ENCODE measurements at regions not wholly inside any gene's neighbourhood (a gene's known extent, or its start where the extent isn't known, plus 50 kb on each side); places are given as distances from the start of the nearest gene placed in this dataset.

- POLR2A ChIA-PET = no interaction called here
- TF ChIP-seq CTCF (IDR thresholded peaks at IDR 0.05; ENCODE audit: low read depth, low read length) = no peak
- no peaks in the 10 kb centered on the region for H3K9me3 ChIP-seq (ENCODE audit: control insufficient read depth, insufficient read depth, low read length)
- DNase-seq (ENCODE audit: low read depth, low spot score) = no peak
- CTCF ChIA-PET = interaction anchor here (1.0 to 2.2 kb wide), 3 partner anchors 8 to 542 kb away, joined by 3 to 10 read pairs (median 7); no protein-coding TSS in a partner anchor
- H3K27ac ChIP-seq (ENCODE audit: low read depth, low read length) = no peak overlapping the region
- H3K4me3 ChIP-seq (ENCODE audit: low read depth, low read length) = no peak overlapping the region
- peaks cover 2% of the 10 kb centered on the region for H3K27me3 ChIP-seq (ENCODE audit: control insufficient read depth, insufficient read depth, low read length)
These were observed 102.3 kb upstream of the CYRIA start for GRCh38 chr2:16767789-16768476.

- H3K4me3 ChIP-seq (ENCODE audit: low read depth, low read length) = no peak overlapping the region
- ChIA-PET CTCF (no interaction called here), POLR2A (no interaction called here)
- DNase-seq (ENCODE audit: low read depth, low spot score) = no peak
- no peak overlapping the region for H3K27ac ChIP-seq (ENCODE audit: low read depth, low read length)
- no peaks in the 10 kb centered on the region for H3K9me3 ChIP-seq (ENCODE audit: control insufficient read depth, insufficient read depth, low read length)
- no peak for TF ChIP-seq CTCF (IDR thresholded peaks at IDR 0.05; ENCODE audit: low read depth, low read length)
- H3K27me3 ChIP-seq (ENCODE audit: control insufficient read depth, insufficient read depth, low read length) = peaks cover 2% of the 10 kb centered on the region
These were observed 99.7 kb upstream of the CYRIA start for GRCh38 chr2:16765356-16765755.

- Histone ChIP-seq H3K27ac (ENCODE audit: low read depth, low read length) (no peak overlapping the region), H3K4me3 (ENCODE audit: low read depth, low read length) (no peak overlapping the region), H3K9me3 (ENCODE audit: control insufficient read depth, insufficient read depth, low read length) (no peaks in the 10 kb centered on the region), H3K27me3 (ENCODE audit: control insufficient read depth, insufficient read depth, low read length) (peaks cover 2% of the 10 kb centered on the region)
- no peak for DNase-seq (ENCODE audit: low read depth, low spot score)
- ChIA-PET CTCF (no interaction called here), POLR2A (no interaction called here)
- no peak for TF ChIP-seq CTCF (IDR thresholded peaks at IDR 0.05; ENCODE audit: low read depth, low read length)
These were observed 98.9 kb upstream of the CYRIA start for GRCh38 chr2:16764487-16764886.

- no peak overlapping the region for H3K4me3 ChIP-seq (ENCODE audit: low read depth, low read length)
- no peak for TF ChIP-seq CTCF (IDR thresholded peaks at IDR 0.05; ENCODE audit: low read depth, low read length)
- peaks cover 2% of the 10 kb centered on the region for H3K27me3 ChIP-seq (ENCODE audit: control insufficient read depth, insufficient read depth, low read length)
- no peak for DNase-seq (ENCODE audit: low read depth, low spot score)
- CTCF ChIA-PET = no interaction called here
- POLR2A ChIA-PET = no interaction called here
- H3K27ac ChIP-seq (ENCODE audit: low read depth, low read length) = no peak overlapping the region
- H3K9me3 ChIP-seq (ENCODE audit: control insufficient read depth, insufficient read depth, low read length) = no peaks in the 10 kb centered on the region
These were observed 97.9 kb upstream of the CYRIA start for GRCh38 chr2:16763493-16763899.

GRCh38 chr2:16763056-16763455 lies 97.4 kb upstream of the CYRIA start:
- Histone ChIP-seq H3K4me3 (ENCODE audit: low read depth, low read length) (no peak overlapping the region), H3K27me3 (ENCODE audit: control insufficient read depth, insufficient read depth, low read length) (peaks cover 2% of the 10 kb centered on the region), H3K27ac (ENCODE audit: low read depth, low read length) (no peak overlapping the region), H3K9me3 (ENCODE audit: control insufficient read depth, insufficient read depth, low read length) (no peaks in the 10 kb centered on the region)
- CTCF ChIA-PET = no interaction called here
- no peak for DNase-seq (ENCODE audit: low read depth, low spot score)
- TF ChIP-seq CTCF (IDR thresholded peaks at IDR 0.05; ENCODE audit: low read depth, low read length) = no peak
- POLR2A ChIA-PET = no interaction called here

Measured in AG04450 (cell line).